H9 (cell line): ENCODE measurements at regions not wholly inside any gene's neighbourhood (a gene's known extent, or its start where the extent isn't known, plus 50 kb on each side); places are given as distances from the start of the nearest gene placed in this dataset.
"Not testable (repeated sequence)": the region's sequence is repeated elsewhere in the genome, so short reads cannot be mapped to it uniquely, and the experiment has no call there.

Source experiments
- DNase-seq: peaks from one replicate; pipeline ENCODE4 v3.0.0-alpha.2; 2017
- H2AFZ ChIP-seq: one replicate; pipeline ENCODE4 v1.6.1; 2013; ENCODE audit warnings: mild to moderate bottlenecking, low read length, control low read depth, moderate library complexity
- H2AK5ac ChIP-seq: 2 replicates; pipeline ENCODE4 v1.6.1; 2013; ENCODE audit warnings: low read length, control low read depth, mixed read lengths; ENCODE audit not compliant: insufficient read length
- H2BK120ac ChIP-seq: one replicate; pipeline ENCODE4 v1.6.1; 2013; ENCODE audit warnings: low read depth, mild to moderate bottlenecking, low read length, control low read depth, inconsistent platforms; ENCODE audit not compliant: poor library complexity, severe bottlenecking
- H2BK12ac ChIP-seq: 2 replicates; pipeline ENCODE4 v1.6.1; 2013; ENCODE audit warnings: low read length, control low read depth, mixed read lengths, low read depth; ENCODE audit not compliant: insufficient read length
- H2BK15ac ChIP-seq: 2 replicates; pipeline ENCODE4 v1.6.1; 2013; ENCODE audit warnings: low read depth, low read length, control low read depth
- H2BK20ac ChIP-seq: one replicate; pipeline ENCODE4 v1.6.1; 2013; ENCODE audit warnings: low read depth, mild to moderate bottlenecking, low read length, control low read depth, inconsistent platforms; ENCODE audit not compliant: poor library complexity, severe bottlenecking
- H2BK5ac ChIP-seq: 2 replicates; pipeline ENCODE4 v1.6.1; 2013; ENCODE audit warnings: low read length, control low read depth, mixed read lengths; ENCODE audit not compliant: insufficient read length
- H3K14ac ChIP-seq: 2 replicates; pipeline ENCODE4 v1.6.1; 2013; ENCODE audit warnings: low read length, control low read depth; ENCODE audit not compliant: insufficient read depth
- H3K18ac ChIP-seq: 2 replicates; pipeline ENCODE4 v1.6.1; 2013; ENCODE audit warnings: low read depth, mild to moderate bottlenecking, mixed read lengths, low read length, control low read depth; ENCODE audit not compliant: insufficient read length
- H3K23ac ChIP-seq: 2 replicates; pipeline ENCODE4 v1.6.1; 2013; ENCODE audit warnings: low read length, control low read depth, mixed read lengths, low read depth; ENCODE audit not compliant: insufficient read length
- H3K23me2 ChIP-seq: 2 replicates; pipeline ENCODE4 v1.6.1; 2013; ENCODE audit warnings: low read depth, mild to moderate bottlenecking, mixed read lengths, low read length, control low read depth; ENCODE audit not compliant: insufficient read length, poor library complexity, severe bottlenecking
- H3K27ac ChIP-seq: 2 replicates; pipeline ENCODE4 v1.5.1; 2013; ENCODE audit warnings: low read length, control low read depth, mixed read lengths, low read depth; ENCODE audit not compliant: insufficient read length
- H3K27me3 ChIP-seq: 2 replicates; pipeline ENCODE4 v1.6.1; 2013; ENCODE audit warnings: low read length, control low read depth, inconsistent platforms; ENCODE audit not compliant: insufficient read depth
- H3K4ac ChIP-seq: 2 replicates; pipeline ENCODE4 v1.6.1; 2013; ENCODE audit warnings: low read depth, mild to moderate bottlenecking, control low read depth, inconsistent platforms, low read length, moderate library complexity
- H3K4me1 ChIP-seq: 2 replicates; pipeline ENCODE4 v1.6.1; 2013; ENCODE audit warnings: low read length, control low read depth, inconsistent platforms; ENCODE audit not compliant: insufficient read depth
- H3K4me2 ChIP-seq: 2 replicates; pipeline ENCODE4 v1.6.1; 2013; ENCODE audit warnings: low read length, control low read depth, mixed read lengths; ENCODE audit not compliant: insufficient read length, insufficient read depth
- H3K56ac ChIP-seq: 2 replicates; pipeline ENCODE4 v1.6.1; 2013; ENCODE audit warnings: low read depth, mild to moderate bottlenecking, mixed read lengths, low read length, control low read depth; ENCODE audit not compliant: insufficient read length
- H3K79me1 ChIP-seq: 2 replicates; pipeline ENCODE4 v1.6.1; 2013; ENCODE audit warnings: low read depth, mild to moderate bottlenecking, moderate library complexity, low read length, control low read depth, inconsistent platforms; ENCODE audit not compliant: insufficient read depth, poor library complexity, severe bottlenecking
- H3K79me2 ChIP-seq: 2 replicates; pipeline ENCODE4 v1.6.1; 2013; ENCODE audit warnings: low read length, control low read depth, inconsistent platforms; ENCODE audit not compliant: insufficient read depth
- H3K9ac ChIP-seq: 2 replicates; pipeline ENCODE4 v1.6.1; 2013; ENCODE audit warnings: low read length, control low read depth, mixed read lengths; ENCODE audit not compliant: insufficient read length; ENCODE audit errors: extremely low read depth
- H3K9me3 ChIP-seq: one replicate; pipeline ENCODE4 v1.6.1; 2013; ENCODE audit warnings: low read depth, low read length, inconsistent platforms; ENCODE audit not compliant: control insufficient read depth
- H3T11ph ChIP-seq: one replicate; pipeline ENCODE4 v1.6.1; 2013; ENCODE audit warnings: mild to moderate bottlenecking, low read length, control low read depth, inconsistent platforms
- H4K20me1 ChIP-seq: one replicate; pipeline ENCODE4 v1.6.1; 2013; ENCODE audit not compliant: control insufficient read depth, insufficient read length, insufficient read depth
- H4K5ac ChIP-seq: 2 replicates; pipeline ENCODE4 v1.6.1; 2013; ENCODE audit warnings: low read depth, mild to moderate bottlenecking, mixed read lengths, low read length, control low read depth; ENCODE audit not compliant: insufficient read length
- H4K8ac ChIP-seq: replicated peaks from 2 replicates; pipeline ENCODE4 v1.6.1; 2013; ENCODE audit warnings: low read length, control low read depth, mixed read lengths, low read depth; ENCODE audit not compliant: insufficient read length
- H4K91ac ChIP-seq: 2 replicates; pipeline ENCODE4 v1.6.1; 2013; ENCODE audit warnings: low read depth, mild to moderate bottlenecking, moderate library complexity, mixed read lengths, low read length, control low read depth; ENCODE audit not compliant: insufficient read length
- H3K27ac Mint-ChIP-seq, 3 experiments: 2 replicates in 2 of 3; 3 replicates in 1 of 3; pipeline ENCODE4 v1.8.0; 2020 to 2021; ENCODE audit warnings: mixed read lengths in 3 of 3, mild to moderate bottlenecking in 1 of 3, moderate library complexity in 1 of 3
- H3K27me3 Mint-ChIP-seq: 2 replicates; pipeline ENCODE4 v1.8.0; 2021; ENCODE audit warnings: low read depth, mild to moderate bottlenecking, moderate library complexity, mixed read lengths
- H3K36me3 Mint-ChIP-seq, 3 experiments: 2 replicates in 2 of 3; 3 replicates in 1 of 3; pipeline ENCODE4 v1.8.0; 2020 to 2021; ENCODE audit warnings: low read depth in 3 of 3, mixed read lengths in 3 of 3; ENCODE audit not compliant: insufficient read depth in 1 of 3
- H3K4me1 Mint-ChIP-seq, 2 experiments: 2 replicates each; pipeline ENCODE4 v1.8.0; 2020; ENCODE audit warnings: mixed read lengths in 2 of 2
- H3K4me3 Mint-ChIP-seq, 2 experiments: 2 replicates in 1 of 2; 3 replicates in 1 of 2; pipeline ENCODE4 v1.8.0; 2020 to 2021; ENCODE audit warnings: mild to moderate bottlenecking in 2 of 2, mixed read lengths in 2 of 2, moderate library complexity in 1 of 2
- H3K9me3 Mint-ChIP-seq, 2 experiments: 2 replicates in 1 of 2; 3 replicates in 1 of 2; pipeline ENCODE4 v1.8.0; 2020; ENCODE audit warnings: mild to moderate bottlenecking in 2 of 2, mixed read lengths in 2 of 2, moderate library complexity in 1 of 2
- CTCF ChIP-seq: fragments of 200-600 bp; sonication (generic); conservative IDR thresholded peaks from 3 replicates; pipeline ENCODE4 v1.8.0; 2021; ENCODE audit warnings: antibody characterized with exemption, mild to moderate bottlenecking
- WGBS: extraction: QIAGEN DNeasy Blood & Tissue Kit; methylation state at CpG from one replicate; pipeline ENCODE4 v1.1.7; 2013; ENCODE audit warnings: missing lambda C conversion rate, low lambda C conversion rate, mixed read lengths; ENCODE audit not compliant: insufficient read length; ENCODE audit errors: extremely low coverage; 5-methylcytosine and 5-hydroxymethylcytosine counted together

- H3K4me3 Mint-ChIP-seq = no peak overlapping the region
- H3K4ac ChIP-seq = no peak overlapping the region
- no peak overlapping the region for H4K91ac ChIP-seq
- H3K36me3 Mint-ChIP-seq = peaks cover 0 to 4% (median 0%) of the 10 kb centered on the region in 3 experiments; a peak in 2 of 7 replicates
- H2BK15ac ChIP-seq = no peak overlapping the region
- H3K23me2 ChIP-seq = no peaks in the 10 kb centered on the region
- H2AFZ ChIP-seq = no peak overlapping the region
- no peaks in the 10 kb centered on the region for H3K9me3 ChIP-seq
- H3K27me3 ChIP-seq = no peaks in the 10 kb centered on the region
- H3K27ac ChIP-seq = no peak overlapping the region
- H3K27me3 Mint-ChIP-seq = no peaks in the 10 kb centered on the region
- H4K20me1 ChIP-seq = no peaks in the 10 kb centered on the region
- H3K4me1 Mint-ChIP-seq = 0 out of 4 replicates have a peak, but pooled peaks cover 2% of the 10 kb centered on the region in 2 experiments
- H3K56ac ChIP-seq = no peak overlapping the region
- H3K79me1 ChIP-seq = no peaks in the 10 kb centered on the region
- H3K9ac ChIP-seq = no peak overlapping the region
- no peaks in the 10 kb centered on the region for H3K4me1 ChIP-seq
- no peak overlapping the region for H4K5ac ChIP-seq
- no peak overlapping the region for H3T11ph ChIP-seq
- H3K4me2 ChIP-seq = no peak overlapping the region
- peaks cover 0 to 2% of the 10 kb centered on the region in 2 experiments; a peak in 3 of 5 replicates for H3K9me3 Mint-ChIP-seq
- H2BK120ac ChIP-seq = no peak overlapping the region
- H3K14ac ChIP-seq = no peak overlapping the region
- H3K23ac ChIP-seq = no peak overlapping the region
- no peak for DNase-seq
- no peak overlapping the region for H2AK5ac ChIP-seq
- WGBS = no CpG with 5 or more reads among the region's 31 CpGs
- no peak overlapping the region for H3K27ac Mint-ChIP-seq
- H2BK20ac ChIP-seq = no peak overlapping the region
- H3K79me2 ChIP-seq = no peaks in the 10 kb centered on the region
- no peak overlapping the region for H3K18ac ChIP-seq
- H4K8ac ChIP-seq = no peak overlapping the region
- no peak for TF ChIP-seq CTCF
- no peak overlapping the region for H2BK12ac ChIP-seq
- H2BK5ac ChIP-seq = no peak overlapping the region
Observed at GRCh38 chr21:27885296-27885711, 918.4 kb upstream of the ADAMTS5 start.

GRCh38 chr21:27881331-27881730 is 914.4 kb upstream of the ADAMTS5 start:
- H3K9ac ChIP-seq, H3K27me3 ChIP-seq, H4K8ac ChIP-seq, H3K18ac ChIP-seq, H3K4me1 ChIP-seq, H2BK20ac ChIP-seq, H2BK15ac ChIP-seq, H3K27ac Mint-ChIP-seq, H3K56ac ChIP-seq, H3K27ac ChIP-seq, H3K36me3 Mint-ChIP-seq, H2AFZ ChIP-seq, H3K4me1 Mint-ChIP-seq, H3K9me3 ChIP-seq, H2BK12ac ChIP-seq, H2AK5ac ChIP-seq, H3K4me3 Mint-ChIP-seq, H3K4ac ChIP-seq, H4K5ac ChIP-seq, H3K79me2 ChIP-seq, H3K14ac ChIP-seq, H4K91ac ChIP-seq, H3K9me3 Mint-ChIP-seq, H3K23me2 ChIP-seq, H3K23ac ChIP-seq, H2BK120ac ChIP-seq, H3K4me2 ChIP-seq, H2BK5ac ChIP-seq, H3K27me3 Mint-ChIP-seq, H4K20me1 ChIP-seq, H3K79me1 ChIP-seq, H3T11ph ChIP-seq, DNase-seq: not testable (repeated sequence)
- WGBS = no CpG with 5 or more reads among the region's 3 CpGs
